ENCODE measurements at regions not wholly inside any gene's neighbourhood (a gene's known extent, or its start where the extent isn't known, plus 50 kb on each side); places are given as distances from the start of the nearest gene placed in this dataset.

- H3K27me3 ChIP-seq (ENCODE audit: control insufficient read depth in 5 of 5, insufficient read depth in 4 of 5, low read length in 5 of 5), result no peaks in the 10 kb centered on the region
- no peaks in the 10 kb centered on the region for H3K36me3 ChIP-seq (ENCODE audit: control insufficient read depth in 5 of 5, insufficient read depth in 5 of 5, low read length in 5 of 5)
- no peak overlapping the region for H3K4me3 ChIP-seq (ENCODE audit: low read depth in 1 of 5, low read length in 5 of 5)
- H3K9ac ChIP-seq (ENCODE audit: low read length in 5 of 5), result no peak overlapping the region
- peaks cover 0 to 3% (median 0%) of the 10 kb centered on the region in 5 donors for H3K9me3 ChIP-seq (ENCODE audit: control insufficient read depth in 5 of 5, low read length in 5 of 5)
- no peaks in the 10 kb centered on the region for H3K4me1 ChIP-seq (ENCODE audit: control insufficient read depth in 5 of 5, insufficient read depth in 5 of 5, low read length in 5 of 5)
- H3K27ac ChIP-seq (ENCODE audit: low read depth, low read length), result no peak overlapping the region
Observed at GRCh38 chr6:94300424-94301144, 881.2 kb upstream of the EPHA7 start.

GRCh38 chr6:94289131-94289530 is 869.8 kb upstream of the EPHA7 start:
- Histone ChIP-seq H3K9ac (ENCODE audit: low read length in 5 of 5) (no peak overlapping the region), H3K9me3 (ENCODE audit: control insufficient read depth in 5 of 5, low read length in 5 of 5) (no peaks in the 10 kb centered on the region), H3K27ac (ENCODE audit: low read depth, low read length) (no peak overlapping the region), H3K4me1 (ENCODE audit: control insufficient read depth in 5 of 5, insufficient read depth in 5 of 5, low read length in 5 of 5) (no peaks in the 10 kb centered on the region), H3K27me3 (ENCODE audit: control insufficient read depth in 5 of 5, insufficient read depth in 4 of 5, low read length in 5 of 5) (no peaks in the 10 kb centered on the region), H3K36me3 (ENCODE audit: control insufficient read depth in 5 of 5, insufficient read depth in 5 of 5, low read length in 5 of 5) (no peaks in the 10 kb centered on the region), H3K4me3 (ENCODE audit: low read depth in 1 of 5, low read length in 5 of 5) (no peak overlapping the region)

- no peaks in the 10 kb centered on the region for H3K27me3 ChIP-seq (ENCODE audit: control insufficient read depth in 5 of 5, insufficient read depth in 4 of 5, low read length in 5 of 5)
- H3K36me3 ChIP-seq (ENCODE audit: control insufficient read depth in 5 of 5, insufficient read depth in 5 of 5, low read length in 5 of 5), result no peaks in the 10 kb centered on the region
- no peak overlapping the region for H3K9ac ChIP-seq (ENCODE audit: low read length in 5 of 5)
- no peaks in the 10 kb centered on the region for H3K9me3 ChIP-seq (ENCODE audit: control insufficient read depth in 5 of 5, low read length in 5 of 5)
- H3K4me1 ChIP-seq (ENCODE audit: control insufficient read depth in 5 of 5, insufficient read depth in 5 of 5, low read length in 5 of 5), result no peaks in the 10 kb centered on the region
- no peak overlapping the region for H3K4me3 ChIP-seq (ENCODE audit: low read depth in 1 of 5, low read length in 5 of 5)
- H3K27ac ChIP-seq (ENCODE audit: low read depth, low read length), result no peak overlapping the region
Observed at GRCh38 chr6:94278146-94278545, 858.8 kb upstream of the EPHA7 start.

GRCh38 chr6:94272327-94272726 is 853.0 kb upstream of the EPHA7 start:
- H3K27me3 ChIP-seq (ENCODE audit: control insufficient read depth in 5 of 5, insufficient read depth in 4 of 5, low read length in 5 of 5), result no peaks in the 10 kb centered on the region
- no peak overlapping the region for H3K4me3 ChIP-seq (ENCODE audit: low read depth in 1 of 5, low read length in 5 of 5)
- H3K9ac ChIP-seq (ENCODE audit: low read length in 5 of 5), result no peak overlapping the region
- peaks cover 0 to 6% (median 0%) of the 10 kb centered on the region in 5 donors for H3K9me3 ChIP-seq (ENCODE audit: control insufficient read depth in 5 of 5, low read length in 5 of 5)
- H3K4me1 ChIP-seq (ENCODE audit: control insufficient read depth in 5 of 5, insufficient read depth in 5 of 5, low read length in 5 of 5), result no peaks in the 10 kb centered on the region
- no peaks in the 10 kb centered on the region for H3K36me3 ChIP-seq (ENCODE audit: control insufficient read depth in 5 of 5, insufficient read depth in 5 of 5, low read length in 5 of 5)
- no peak overlapping the region for H3K27ac ChIP-seq (ENCODE audit: low read depth, low read length)

GRCh38 chr6:94270091-94270948 is 851.0 kb upstream of the EPHA7 start:
- H3K27ac ChIP-seq (ENCODE audit: low read depth, low read length), result no peak overlapping the region
- no peak overlapping the region for H3K4me3 ChIP-seq (ENCODE audit: low read depth in 1 of 5, low read length in 5 of 5)
- no peaks in the 10 kb centered on the region for H3K4me1 ChIP-seq (ENCODE audit: control insufficient read depth in 5 of 5, insufficient read depth in 5 of 5, low read length in 5 of 5)
- H3K36me3 ChIP-seq (ENCODE audit: control insufficient read depth in 5 of 5, insufficient read depth in 5 of 5, low read length in 5 of 5), result no peaks in the 10 kb centered on the region
- peaks cover 0 to 6% (median 0%) of the 10 kb centered on the region in 5 donors for H3K9me3 ChIP-seq (ENCODE audit: control insufficient read depth in 5 of 5, low read length in 5 of 5)
- no peak overlapping the region for H3K9ac ChIP-seq (ENCODE audit: low read length in 5 of 5)
- H3K27me3 ChIP-seq (ENCODE audit: control insufficient read depth in 5 of 5, insufficient read depth in 4 of 5, low read length in 5 of 5), result no peaks in the 10 kb centered on the region

GRCh38 chr6:94269256-94269655 is 849.9 kb upstream of the EPHA7 start:
- Histone ChIP-seq H3K4me1 (ENCODE audit: control insufficient read depth in 5 of 5, insufficient read depth in 5 of 5, low read length in 5 of 5) (no peaks in the 10 kb centered on the region), H3K9ac (ENCODE audit: low read length in 5 of 5) (no peak overlapping the region), H3K27ac (ENCODE audit: low read depth, low read length) (no peak overlapping the region), H3K4me3 (ENCODE audit: low read depth in 1 of 5, low read length in 5 of 5) (no peak overlapping the region), H3K36me3 (ENCODE audit: control insufficient read depth in 5 of 5, insufficient read depth in 5 of 5, low read length in 5 of 5) (no peaks in the 10 kb centered on the region), H3K9me3 (ENCODE audit: control insufficient read depth in 5 of 5, low read length in 5 of 5) (peaks cover 0 to 6% (median 0%) of the 10 kb centered on the region in 5 donors), H3K27me3 (ENCODE audit: control insufficient read depth in 5 of 5, insufficient read depth in 4 of 5, low read length in 5 of 5) (no peaks in the 10 kb centered on the region)

GRCh38 chr6:94260765-94261164 is 841.4 kb upstream of the EPHA7 start:
- no peak overlapping the region for H3K9ac ChIP-seq (ENCODE audit: low read length in 5 of 5)
- H3K4me1 ChIP-seq (ENCODE audit: control insufficient read depth in 5 of 5, insufficient read depth in 5 of 5, low read length in 5 of 5), result no peaks in the 10 kb centered on the region
- no peaks in the 10 kb centered on the region for H3K27me3 ChIP-seq (ENCODE audit: control insufficient read depth in 5 of 5, insufficient read depth in 4 of 5, low read length in 5 of 5)
- no peak overlapping the region for H3K27ac ChIP-seq (ENCODE audit: low read depth, low read length)
- H3K9me3 ChIP-seq (ENCODE audit: control insufficient read depth in 5 of 5, low read length in 5 of 5), result peaks cover 0 to 2% (median 0%) of the 10 kb centered on the region in 5 donors
- no peaks in the 10 kb centered on the region for H3K36me3 ChIP-seq (ENCODE audit: control insufficient read depth in 5 of 5, insufficient read depth in 5 of 5, low read length in 5 of 5)
- no peak overlapping the region for H3K4me3 ChIP-seq (ENCODE audit: low read depth in 1 of 5, low read length in 5 of 5)

- Histone ChIP-seq H3K36me3 (ENCODE audit: control insufficient read depth in 5 of 5, insufficient read depth in 5 of 5, low read length in 5 of 5) (no peaks in the 10 kb centered on the region), H3K27ac (ENCODE audit: low read depth, low read length) (no peak overlapping the region), H3K4me3 (ENCODE audit: low read depth in 1 of 5, low read length in 5 of 5) (no peak overlapping the region), H3K9me3 (ENCODE audit: control insufficient read depth in 5 of 5, low read length in 5 of 5) (no peaks in the 10 kb centered on the region), H3K27me3 (ENCODE audit: control insufficient read depth in 5 of 5, insufficient read depth in 4 of 5, low read length in 5 of 5) (no peaks in the 10 kb centered on the region), H3K9ac (ENCODE audit: low read length in 5 of 5) (no peak overlapping the region), H3K4me1 (ENCODE audit: control insufficient read depth in 5 of 5, insufficient read depth in 5 of 5, low read length in 5 of 5) (no peaks in the 10 kb centered on the region)
Observed at GRCh38 chr6:94254689-94255088, 835.3 kb upstream of the EPHA7 start.

- Histone ChIP-seq H3K27me3 (ENCODE audit: control insufficient read depth in 5 of 5, insufficient read depth in 4 of 5, low read length in 5 of 5) (no peaks in the 10 kb centered on the region), H3K4me1 (ENCODE audit: control insufficient read depth in 5 of 5, insufficient read depth in 5 of 5, low read length in 5 of 5) (no peaks in the 10 kb centered on the region), H3K36me3 (ENCODE audit: control insufficient read depth in 5 of 5, insufficient read depth in 5 of 5, low read length in 5 of 5) (no peaks in the 10 kb centered on the region), H3K27ac (ENCODE audit: low read depth, low read length) (no peak overlapping the region), H3K9ac (ENCODE audit: low read length in 5 of 5) (no peak overlapping the region), H3K4me3 (ENCODE audit: low read depth in 1 of 5, low read length in 5 of 5) (no peak overlapping the region), H3K9me3 (ENCODE audit: control insufficient read depth in 5 of 5, low read length in 5 of 5) (no peaks in the 10 kb centered on the region)
Observed at GRCh38 chr6:94251878-94252277, 832.5 kb upstream of the EPHA7 start.

- Histone ChIP-seq H3K9ac (ENCODE audit: low read length in 5 of 5) (no peak overlapping the region), H3K4me3 (ENCODE audit: low read depth in 1 of 5, low read length in 5 of 5) (no peak overlapping the region), H3K4me1 (ENCODE audit: control insufficient read depth in 5 of 5, insufficient read depth in 5 of 5, low read length in 5 of 5) (no peaks in the 10 kb centered on the region), H3K27ac (ENCODE audit: low read depth, low read length) (no peak overlapping the region), H3K27me3 (ENCODE audit: control insufficient read depth in 5 of 5, insufficient read depth in 4 of 5, low read length in 5 of 5) (no peaks in the 10 kb centered on the region), H3K36me3 (ENCODE audit: control insufficient read depth in 5 of 5, insufficient read depth in 5 of 5, low read length in 5 of 5) (no peaks in the 10 kb centered on the region), H3K9me3 (ENCODE audit: control insufficient read depth in 5 of 5, low read length in 5 of 5) (no peaks in the 10 kb centered on the region)
Observed at GRCh38 chr6:94245395-94245794, 826.0 kb upstream of the EPHA7 start.
